ENCODE measurements at regions not wholly inside any gene's neighbourhood (a gene's known extent, or its start where the extent isn't known, plus 50 kb on each side); places are given as distances from the start of the nearest gene placed in this dataset.

- TF ChIP-seq CTCF (IDR thresholded peaks at IDR 0.05; ENCODE audit: extremely low read depth in 1 of 2, insufficient read depth in 1 of 2, low read depth in 1 of 2, low read length in 2 of 2) (no peak), JUN (IDR thresholded peaks at IDR 0.05; ENCODE audit: borderline replicate concordance, insufficient read depth, insufficient read length, low read depth) (no peak), MAX (IDR thresholded peaks at IDR 0.05; ENCODE audit: insufficient read depth, insufficient read length) (no peak), POLR2A (IDR thresholded peaks at IDR 0.05; ENCODE audit: low read depth, low read length) (no peak)
These were observed 101.1 kb upstream of the TIAM1 start for GRCh38 chr21:31445137-31445536.
